Transverse colon (tissue), 4 donors: ENCODE measurements at regions not wholly inside any gene's neighbourhood (a gene's known extent, or its start where the extent isn't known, plus 50 kb on each side); places are given as distances from the start of the nearest gene placed in this dataset.

Experiments used
- DNase-seq: peaks from one replicate; pipeline ENCODE4 v3.0.0-alpha.2; 2019
- H3K27ac ChIP-seq, 4 donors: fragments of 200-600 bp; sonication (generic); 2 replicates each; pipeline ENCODE4 v1.5.1; 2016 to 2018; ENCODE audit warnings: inconsistent platforms in 4 of 4
- H3K27me3 ChIP-seq: fragments of 200-600 bp; sonication (generic); 2 replicates; pipeline ENCODE4 v1.5.1; 2017; ENCODE audit warnings: inconsistent platforms
- H3K36me3 ChIP-seq, 4 donors: fragments of 200-600 bp; sonication (generic); 2 replicates each; pipeline ENCODE4 v1.5.1; 2017 to 2019; ENCODE audit warnings: inconsistent platforms in 4 of 4
- H3K4me1 ChIP-seq, 4 donors: fragments of 200-600 bp; sonication (generic); 2 replicates each; pipeline ENCODE4 v1.5.1; 2017 to 2020; ENCODE audit warnings: inconsistent platforms in 4 of 4
- H3K4me3 ChIP-seq, 4 donors: fragments of 200-600 bp; sonication (generic); 1 replicate in 1 of 4; 2 replicates in 3 of 4; pipeline versions ENCODE4 v1.5.1 to v1.6.1; 2017 to 2019; ENCODE audit warnings: inconsistent platforms in 4 of 4
- H3K9me3 ChIP-seq, 2 donors: fragments of 200-600 bp; sonication (generic); 2 replicates each; pipeline ENCODE4 v1.5.1; 2017 to 2019; ENCODE audit warnings: inconsistent platforms in 2 of 2
- EP300 ChIP-seq: sonication (generic); formaldehyde crosslinking; IDR thresholded peaks from one replicate; pipeline ENCODE4 v1.6.1; 2017; ENCODE audit warnings: antibody characterized with exemption, low read depth
- POLR2A ChIP-seq: fragments of 450-650 bp; IDR thresholded peaks from one replicate; pipeline ENCODE4 v1.6.1; 2016; ENCODE audit warnings: antibody characterized with exemption, mild to moderate bottlenecking, moderate library complexity
- POLR2AphosphoS5 ChIP-seq, 3 donors: sonication (generic); formaldehyde crosslinking; IDR thresholded peaks; one replicate each; pipeline ENCODE4 v1.6.1; 2016; ENCODE audit warnings: antibody characterized with exemption in 3 of 3
- WGBS, 2 donors: methylation state at CpG; one replicate each; pipeline ENCODE4 v1.1.5; 2018; ENCODE audit warnings: low coverage in 1 of 2; 5-methylcytosine and 5-hydroxymethylcytosine counted together
- in situ Hi-C, 4 donors: fragments of 200-750 bp; cut with MboI; loops; one replicate each; pipeline versions ENCODE4 v1.15.0 to v1.15.1; 2017; ENCODE audit warnings: low sequenced_read_pairs in 3 of 4, low pct_ligation_motif_present in 1 of 4, low pct_unique_long_range_greater_than_20kb in 1 of 4
- intact Hi-C: fragments of 100-400 bp; cut with DNase I; formaldehyde crosslinking; loops from one replicate; pipeline ENCODE4 v1.15.1; 2023; ENCODE audit warnings: low total_unique reads
- TF ChIP-seq, protein P1 (sequence below), 5 experiments: fragments of 200-600 bp in 3 of 5; fragments of 450-650 bp in 2 of 5; sonication (generic) in 3 of 5; IDR thresholded peaks; 1 replicate in 2 of 5; 2 replicates in 3 of 5; pipeline ENCODE4 v1.5.1; 2016 to 2017; ENCODE audit warnings: antibody characterized with exemption in 5 of 5, inconsistent platforms in 3 of 5, mild to moderate bottlenecking in 2 of 5, moderate library complexity in 1 of 5

DNA sequence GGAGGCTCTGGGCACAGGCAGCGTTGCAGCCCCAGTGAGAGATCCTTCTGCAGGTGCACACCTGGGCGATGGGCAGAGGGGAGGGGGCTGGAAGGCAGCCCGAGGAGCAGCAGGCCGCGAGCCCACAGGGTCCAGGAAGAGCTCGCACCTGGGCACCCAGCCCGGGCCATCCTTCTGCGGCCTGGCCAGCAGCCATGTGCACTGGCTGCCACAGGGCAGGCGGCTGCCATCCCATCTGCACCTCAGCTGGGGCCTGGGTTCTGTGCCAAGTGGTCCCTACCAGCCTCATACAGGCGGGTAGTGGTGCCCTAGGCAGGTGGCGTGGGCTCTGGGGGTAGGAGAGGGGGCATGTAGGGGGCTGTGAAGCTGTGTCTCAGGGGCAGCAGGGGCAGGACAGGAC is 197.2 kb downstream of the RBFOX3 start:
- Histone ChIP-seq H3K9me3 (no peaks in the 10 kb centered on the region), H3K4me3 (no peak overlapping the region), H3K27ac (no peak overlapping the region), H3K27me3 (peaks cover 13% of the 10 kb centered on the region), H3K36me3 (no peaks in the 10 kb centered on the region), H3K4me1 (peaks cover 0 to 7% (median 3%) of the 10 kb centered on the region in 4 donors)
- intact Hi-C loops (loop anchor here (10.0 kb wide), 1 partner anchor 191 kb away; no protein-coding TSS in a partner anchor), in situ Hi-C loops (no loop called here)
- TF ChIP-seq POLR2A: no peak
- no peak for TF ChIP-seq EP300
- TF ChIP-seq POLR2AphosphoS5 (IDR thresholded peaks at IDR 0.05): no peak
- TF ChIP-seq, protein P1, sequence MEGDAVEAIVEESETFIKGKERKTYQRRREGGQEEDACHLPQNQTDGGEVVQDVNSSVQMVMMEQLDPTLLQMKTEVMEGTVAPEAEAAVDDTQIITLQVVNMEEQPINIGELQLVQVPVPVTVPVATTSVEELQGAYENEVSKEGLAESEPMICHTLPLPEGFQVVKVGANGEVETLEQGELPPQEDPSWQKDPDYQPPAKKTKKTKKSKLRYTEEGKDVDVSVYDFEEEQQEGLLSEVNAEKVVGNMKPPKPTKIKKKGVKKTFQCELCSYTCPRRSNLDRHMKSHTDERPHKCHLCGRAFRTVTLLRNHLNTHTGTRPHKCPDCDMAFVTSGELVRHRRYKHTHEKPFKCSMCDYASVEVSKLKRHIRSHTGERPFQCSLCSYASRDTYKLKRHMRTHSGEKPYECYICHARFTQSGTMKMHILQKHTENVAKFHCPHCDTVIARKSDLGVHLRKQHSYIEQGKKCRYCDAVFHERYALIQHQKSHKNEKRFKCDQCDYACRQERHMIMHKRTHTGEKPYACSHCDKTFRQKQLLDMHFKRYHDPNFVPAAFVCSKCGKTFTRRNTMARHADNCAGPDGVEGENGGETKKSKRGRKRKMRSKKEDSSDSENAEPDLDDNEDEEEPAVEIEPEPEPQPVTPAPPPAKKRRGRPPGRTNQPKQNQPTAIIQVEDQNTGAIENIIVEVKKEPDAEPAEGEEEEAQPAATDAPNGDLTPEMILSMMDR (IDR thresholded peaks at IDR 0.05): no peak
- 43% methylated on average over 5 of the region's 11 CpGs; no CpG with 5 or more reads in 1 of the 2 donors for WGBS, 2 donors
- DNase-seq: no peak

DNA sequence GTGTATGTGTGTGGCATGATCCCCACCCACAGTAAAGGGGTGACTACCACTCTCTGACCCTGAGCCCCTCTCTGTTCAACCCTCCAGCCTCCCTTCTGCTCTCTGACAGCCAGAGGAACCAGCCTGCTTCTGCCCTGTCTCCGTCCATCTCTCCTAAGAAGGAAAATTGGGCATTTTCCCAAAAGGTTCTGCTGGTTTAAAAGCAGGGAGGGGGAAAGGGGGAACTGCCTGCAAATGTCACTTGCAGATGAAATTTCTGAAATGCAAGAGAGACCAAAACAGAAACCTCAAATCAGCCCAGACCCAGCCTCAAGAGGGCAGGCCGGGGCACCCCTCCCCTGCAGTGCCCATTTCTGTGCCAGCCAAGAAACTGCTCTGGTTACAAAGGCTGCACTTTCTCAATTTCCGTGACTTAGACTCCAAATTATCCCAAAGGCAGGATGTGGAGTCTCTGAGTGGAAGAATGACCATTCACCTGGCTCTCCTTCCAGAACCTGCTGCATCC is 197.9 kb downstream of the RBFOX3 start:
- Histone ChIP-seq H3K9me3 (no peaks in the 10 kb centered on the region), H3K4me1 (peaks cover 0 to 7% (median 3%) of the 10 kb centered on the region in 4 donors), H3K36me3 (no peaks in the 10 kb centered on the region), H3K27ac (no peak overlapping the region), H3K4me3 (no peak overlapping the region), H3K27me3 (peaks cover 18% of the 10 kb centered on the region)
- TF ChIP-seq EP300 (no peak), POLR2AphosphoS5 (IDR thresholded peaks at IDR 0.05) (no peak), POLR2A (no peak)
- TF ChIP-seq, protein P1 (IDR thresholded peaks at IDR 0.05): no peak
- intact Hi-C loops (loop anchor here (10.0 kb wide), 1 partner anchor 192 kb away; no protein-coding TSS in a partner anchor), in situ Hi-C loops (no loop called here)
- 50 to 55% methylated on average over 1 to 3 of the region's 3 CpGs for WGBS, 2 donors
- no peak for DNase-seq

GRCh38 chr17:79412110-79412509 is 198.7 kb downstream of the RBFOX3 start:
- intact Hi-C loops (loop anchor here (10.0 kb wide), 1 partner anchor 193 kb away; no protein-coding TSS in a partner anchor), in situ Hi-C loops (no loop called here)
- no peak for DNase-seq
- H3K27me3 ChIP-seq: peaks cover 26% of the 10 kb centered on the region
- 83 to 88% methylated on average over 3 of the region's 3 CpGs for WGBS, 2 donors
- peaks cover 0 to 7% (median 3%) of the 10 kb centered on the region in 4 donors for H3K4me1 ChIP-seq
- no peak overlapping the region for H3K4me3 ChIP-seq
- no peaks in the 10 kb centered on the region for H3K36me3 ChIP-seq
- H3K27ac ChIP-seq: no peak overlapping the region
- TF ChIP-seq, protein P1 (IDR thresholded peaks at IDR 0.05): no peak
- no peak for TF ChIP-seq EP300
- TF ChIP-seq POLR2A: no peak
- no peak for TF ChIP-seq POLR2AphosphoS5 (IDR thresholded peaks at IDR 0.05)
- no peaks in the 10 kb centered on the region for H3K9me3 ChIP-seq

- intact Hi-C loops: loop anchor here (10.0 kb wide), 1 partner anchor 193 kb away; no protein-coding TSS in a partner anchor
Observed at GRCh38 chr17:79411419-79411818, 199.4 kb downstream of the RBFOX3 start.

More at GRCh38 chr17:79411419-79411818, 199.4 kb downstream of the RBFOX3 start:
- Histone ChIP-seq H3K4me1 (peaks cover 0 to 7% (median 3%) of the 10 kb centered on the region in 4 donors), H3K27ac (no peak overlapping the region), H3K4me3 (no peak overlapping the region), H3K36me3 (no peaks in the 10 kb centered on the region), H3K9me3 (no peaks in the 10 kb centered on the region), H3K27me3 (peaks cover 28% of the 10 kb centered on the region)
- TF ChIP-seq, protein P1 (IDR thresholded peaks at IDR 0.05): no peak
- TF ChIP-seq EP300: no peak
- no peak for TF ChIP-seq POLR2AphosphoS5 (IDR thresholded peaks at IDR 0.05)
- no peak for TF ChIP-seq POLR2A
- WGBS, 2 donors: 62% methylated on average over 8 of the region's 8 CpGs; no CpG with 5 or more reads in 1 of the 2 donors
- in situ Hi-C loops: no loop called here
- no peak for DNase-seq
